Epithelial cell of esophagus (primary cell): ENCODE measurements at regions not wholly inside any gene's neighbourhood (a gene's known extent, or its start where the extent isn't known, plus 50 kb on each side); places are given as distances from the start of the nearest gene placed in this dataset.
"Not testable (repeated sequence)": the region's sequence is repeated elsewhere in the genome, so short reads cannot be mapped to it uniquely, and the experiment has no call there.

ENCODE experiments used
- DNase-seq: peaks from one replicate; pipeline ENCODE4 v3.0.0; 2010; ENCODE audit warnings: low read depth
- H3K4me3 ChIP-seq: 2 replicates; pipeline ENCODE4 v1.5.1; 2011; ENCODE audit warnings: mild to moderate bottlenecking, low read length, control low read depth
- TF ChIP-seq, protein P1 (sequence below): IDR thresholded peaks from 2 replicates; pipeline ENCODE4 v1.5.1; 2011; ENCODE audit warnings: low read depth, mild to moderate bottlenecking, low read length, control low read depth, inconsistent platforms; ENCODE audit not compliant: insufficient read depth; ENCODE audit errors: missing control alignments

DNA sequence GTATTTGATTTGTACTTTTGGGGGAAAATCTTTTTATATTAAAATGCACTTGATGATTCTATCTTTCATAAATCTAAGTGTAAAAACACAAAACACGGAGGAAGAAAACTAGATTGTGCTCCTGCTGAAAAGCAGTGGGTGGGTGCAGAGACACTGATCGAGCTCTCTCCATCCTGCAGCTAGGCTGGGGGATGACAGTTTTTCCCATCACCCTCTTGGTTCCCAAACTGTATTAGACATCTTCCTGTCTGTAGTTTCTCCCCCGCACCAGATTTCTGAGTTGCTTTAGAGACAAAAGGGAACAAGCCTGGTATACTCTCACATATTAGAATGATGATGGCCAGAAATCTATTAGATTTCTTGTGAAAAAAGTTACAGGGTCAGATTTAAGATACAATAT is 99.6 kb downstream of the FAM114A2 start:
- no peak overlapping the region for H3K4me3 ChIP-seq
- TF ChIP-seq, protein P1, sequence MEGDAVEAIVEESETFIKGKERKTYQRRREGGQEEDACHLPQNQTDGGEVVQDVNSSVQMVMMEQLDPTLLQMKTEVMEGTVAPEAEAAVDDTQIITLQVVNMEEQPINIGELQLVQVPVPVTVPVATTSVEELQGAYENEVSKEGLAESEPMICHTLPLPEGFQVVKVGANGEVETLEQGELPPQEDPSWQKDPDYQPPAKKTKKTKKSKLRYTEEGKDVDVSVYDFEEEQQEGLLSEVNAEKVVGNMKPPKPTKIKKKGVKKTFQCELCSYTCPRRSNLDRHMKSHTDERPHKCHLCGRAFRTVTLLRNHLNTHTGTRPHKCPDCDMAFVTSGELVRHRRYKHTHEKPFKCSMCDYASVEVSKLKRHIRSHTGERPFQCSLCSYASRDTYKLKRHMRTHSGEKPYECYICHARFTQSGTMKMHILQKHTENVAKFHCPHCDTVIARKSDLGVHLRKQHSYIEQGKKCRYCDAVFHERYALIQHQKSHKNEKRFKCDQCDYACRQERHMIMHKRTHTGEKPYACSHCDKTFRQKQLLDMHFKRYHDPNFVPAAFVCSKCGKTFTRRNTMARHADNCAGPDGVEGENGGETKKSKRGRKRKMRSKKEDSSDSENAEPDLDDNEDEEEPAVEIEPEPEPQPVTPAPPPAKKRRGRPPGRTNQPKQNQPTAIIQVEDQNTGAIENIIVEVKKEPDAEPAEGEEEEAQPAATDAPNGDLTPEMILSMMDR = no peak
- no peak for DNase-seq

DNA sequence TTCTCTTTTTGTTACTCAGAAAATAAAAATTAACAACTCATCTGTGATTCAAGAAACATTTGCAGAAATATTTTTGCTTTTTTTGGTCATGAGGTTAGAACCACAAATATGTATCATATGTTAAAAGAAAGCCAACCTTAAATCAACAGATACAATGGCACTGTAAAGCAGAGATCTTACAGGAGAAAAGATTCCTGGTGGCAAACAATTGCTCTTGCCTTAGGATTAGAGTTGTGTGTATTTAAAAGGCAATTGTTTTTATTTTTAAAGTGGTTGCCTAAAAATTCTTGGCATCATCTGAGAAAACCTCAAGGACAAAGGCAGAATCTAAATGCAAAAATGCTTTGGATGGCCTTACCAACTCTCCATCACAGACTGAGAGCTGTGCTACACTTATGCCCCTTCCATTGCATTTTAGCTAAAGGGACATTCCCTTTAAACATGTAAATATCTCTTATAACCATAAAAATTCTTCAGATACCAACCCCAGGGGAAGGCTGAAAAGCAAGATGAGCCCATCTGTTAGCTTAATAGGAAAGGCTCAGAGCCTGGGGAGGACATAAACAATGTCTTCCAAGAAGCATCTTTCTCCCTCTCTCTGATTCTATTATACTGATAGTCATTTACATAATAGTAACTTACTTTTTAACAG is 100.4 kb downstream of the FAM114A2 start:
- no peak for DNase-seq
- H3K4me3 ChIP-seq = no peak overlapping the region
- TF ChIP-seq, protein P1 = no peak

DNA sequence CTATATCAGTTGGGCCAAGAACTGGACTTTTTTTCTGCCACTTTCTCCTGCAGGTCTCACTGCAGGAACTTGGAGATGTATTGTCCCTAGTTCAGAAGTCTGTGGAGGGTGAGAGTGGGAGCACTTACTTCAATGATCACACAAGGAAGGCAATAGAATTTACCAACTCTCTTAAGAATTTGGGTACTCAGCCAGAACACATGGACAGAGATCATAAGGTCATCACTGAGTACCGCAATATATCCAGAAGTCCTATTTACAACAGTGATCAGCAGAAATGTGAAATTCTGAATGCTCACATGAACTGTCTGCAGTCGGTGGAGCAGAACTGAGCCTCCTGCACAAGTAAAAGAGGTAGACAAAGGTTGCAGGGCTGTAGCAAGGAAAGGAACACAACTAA is 101.0 kb downstream of the FAM114A2 start:
- H3K4me3 ChIP-seq = no peak overlapping the region
- DNase-seq = no peak
- TF ChIP-seq, protein P1 = no peak

DNA sequence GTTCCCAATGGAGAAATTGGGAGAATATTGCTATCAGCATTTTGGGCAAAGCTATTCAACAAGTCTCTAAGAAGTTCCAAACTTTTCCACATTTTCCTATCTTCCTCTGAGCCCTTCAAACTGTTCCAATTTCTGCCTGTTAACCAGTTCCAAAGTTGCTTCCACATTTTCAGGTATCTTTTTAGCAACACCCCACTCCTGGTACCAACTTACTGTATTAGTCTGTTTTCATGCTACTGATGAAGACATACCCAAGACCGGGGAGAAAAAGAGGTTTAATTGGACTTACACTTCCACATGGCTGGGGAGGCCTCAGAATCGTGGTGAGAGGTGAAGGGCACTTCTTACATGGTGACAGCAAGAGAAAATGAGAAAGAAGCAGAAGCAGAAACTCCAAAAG is 103.6 kb downstream of the FAM114A2 start:
- DNase-seq = not testable (repeated sequence)

DNA sequence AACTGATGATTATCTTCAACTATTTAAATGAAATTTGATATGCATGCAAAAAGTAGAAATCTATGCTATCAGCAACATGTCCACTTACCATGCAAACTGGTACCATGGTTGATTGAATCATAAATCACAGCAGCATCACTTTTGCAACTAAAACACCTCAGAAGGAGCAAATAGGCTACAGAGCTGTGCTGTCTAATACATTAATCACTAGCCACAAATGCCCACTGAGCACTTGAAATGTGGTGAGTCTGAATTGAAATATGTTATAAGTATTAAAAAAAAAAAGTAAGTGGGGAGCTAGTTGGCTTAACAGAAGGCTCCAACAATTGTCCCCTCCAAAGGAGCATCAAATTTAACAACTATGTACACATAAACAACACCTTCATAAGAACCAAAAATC is 112.5 kb downstream of the FAM114A2 start:
- no peak for DNase-seq
- no peak overlapping the region for H3K4me3 ChIP-seq
- TF ChIP-seq, protein P1 = no peak

More for the DNA sequence above, 103.6 kb downstream of the FAM114A2 start:
- not testable (repeated sequence) for H3K4me3 ChIP-seq

DNA sequence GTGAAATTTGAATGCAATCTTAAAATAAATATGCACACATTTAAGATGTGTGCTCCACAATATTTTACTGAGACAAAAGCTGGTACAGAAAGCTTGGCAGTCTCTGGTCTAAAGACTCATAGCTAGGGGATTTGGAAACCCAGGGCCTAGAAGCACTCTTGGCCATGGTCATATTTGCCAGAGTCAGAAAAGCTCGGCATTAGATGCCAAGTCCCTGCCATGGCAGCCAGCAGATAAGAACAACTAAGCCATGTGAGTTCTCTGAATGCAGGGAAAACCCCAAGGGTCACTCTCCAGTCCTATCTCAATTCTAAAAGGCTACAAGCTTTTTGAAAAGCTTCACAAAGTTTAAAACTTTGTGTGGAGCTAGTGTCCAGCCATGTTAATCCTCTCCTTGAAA is 119.5 kb downstream of the FAM114A2 start:
- TF ChIP-seq, protein P1 = no peak
- H3K4me3 ChIP-seq = no peak overlapping the region
- no peak for DNase-seq

DNA sequence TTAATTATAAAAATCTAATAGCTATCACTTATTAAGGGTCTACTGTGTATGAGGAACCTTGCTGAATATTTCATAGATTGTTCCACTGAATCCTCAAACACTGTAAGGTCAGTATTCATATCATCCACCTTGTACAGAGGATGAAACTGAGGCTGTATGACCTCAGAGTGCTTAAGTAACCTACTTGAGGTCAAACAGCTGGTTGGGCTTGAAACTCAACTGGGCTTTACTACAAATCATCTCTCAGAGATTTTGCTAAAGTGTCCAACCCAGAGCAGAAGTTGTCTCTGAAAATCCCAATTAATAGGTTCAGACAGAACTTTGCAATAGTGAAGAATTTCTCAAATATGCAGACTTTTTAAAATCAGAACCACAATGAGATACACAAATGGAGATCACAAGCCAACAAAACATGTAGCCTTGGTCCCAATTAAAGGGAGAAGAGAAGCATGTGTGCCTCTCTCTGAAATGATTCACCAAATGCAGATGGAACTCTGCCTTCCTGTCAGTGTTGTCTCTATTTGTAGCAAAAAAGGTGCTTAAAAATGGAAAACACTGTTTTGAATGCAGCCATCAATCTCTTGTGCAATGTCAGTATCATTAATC is 131.4 kb downstream of the FAM114A2 start:
- DNase-seq = no peak
- TF ChIP-seq, protein P1 = no peak
- no peak overlapping the region for H3K4me3 ChIP-seq
